ENCODE measurements at regions not wholly inside any gene's neighbourhood (a gene's known extent, or its start where the extent isn't known, plus 50 kb on each side); places are given as distances from the start of the nearest gene placed in this dataset.

GRCh38 chr4:4775493-4776004 is 83.9 kb upstream of the MSX1 start:
- no peak overlapping the region for H3K9ac ChIP-seq (ENCODE audit: low read depth, low read length)
- H3K9me3 ChIP-seq (ENCODE audit: control insufficient read depth, insufficient read depth, low read length), result no peaks in the 10 kb centered on the region
- H3K36me3 ChIP-seq (ENCODE audit: control insufficient read depth, insufficient read depth, low read length), result no peaks in the 10 kb centered on the region
- no peak overlapping the region for H3K4me3 ChIP-seq (ENCODE audit: low read depth, low read length)
- no peak overlapping the region for H3K27ac ChIP-seq (ENCODE audit: low read depth, low read length)
- no peaks in the 10 kb centered on the region for H3K4me1 ChIP-seq (ENCODE audit: control insufficient read depth, insufficient read depth, low read length)
- peaks cover 6% of the 10 kb centered on the region; the same call in 1 of the 2 replicates for H3K27me3 ChIP-seq (ENCODE audit: control insufficient read depth, insufficient read depth, low read length)

GRCh38 chr4:4772534-4772933 is 86.9 kb upstream of the MSX1 start:
- H3K4me3 ChIP-seq (ENCODE audit: low read depth, low read length), result no peak overlapping the region
- H3K27ac ChIP-seq (ENCODE audit: low read depth, low read length), result no peak overlapping the region
- H3K27me3 ChIP-seq (ENCODE audit: control insufficient read depth, insufficient read depth, low read length), result no peaks in the 10 kb centered on the region
- H3K9ac ChIP-seq (ENCODE audit: low read depth, low read length), result no peak overlapping the region
- H3K4me1 ChIP-seq (ENCODE audit: control insufficient read depth, insufficient read depth, low read length), result no peaks in the 10 kb centered on the region
- no peaks in the 10 kb centered on the region for H3K9me3 ChIP-seq (ENCODE audit: control insufficient read depth, insufficient read depth, low read length)
- no peaks in the 10 kb centered on the region for H3K36me3 ChIP-seq (ENCODE audit: control insufficient read depth, insufficient read depth, low read length)

- H3K27me3 ChIP-seq (ENCODE audit: control insufficient read depth, insufficient read depth, low read length), result no peaks in the 10 kb centered on the region
- H3K9me3 ChIP-seq (ENCODE audit: control insufficient read depth, insufficient read depth, low read length), result no peaks in the 10 kb centered on the region
- peaks cover 3% of the 10 kb centered on the region; the same call in 1 of the 2 replicates for H3K4me1 ChIP-seq (ENCODE audit: control insufficient read depth, insufficient read depth, low read length)
- no peaks in the 10 kb centered on the region for H3K36me3 ChIP-seq (ENCODE audit: control insufficient read depth, insufficient read depth, low read length)
- H3K4me3 ChIP-seq (ENCODE audit: low read depth, low read length), result no peak overlapping the region
- no peak overlapping the region for H3K9ac ChIP-seq (ENCODE audit: low read depth, low read length)
- no peak overlapping the region for H3K27ac ChIP-seq (ENCODE audit: low read depth, low read length)
Observed at GRCh38 chr4:4771160-4771559, 88.3 kb upstream of the MSX1 start.

- Histone ChIP-seq H3K27me3 (ENCODE audit: control insufficient read depth, insufficient read depth, low read length) (0 out of 2 replicates have a peak, but pooled peaks cover 2% of the 10 kb centered on the region), H3K9ac (ENCODE audit: low read depth, low read length) (no peak overlapping the region), H3K4me1 (ENCODE audit: control insufficient read depth, insufficient read depth, low read length) (peaks cover 5% of the 10 kb centered on the region; the same call in 1 of the 2 replicates), H3K9me3 (ENCODE audit: control insufficient read depth, insufficient read depth, low read length) (no peaks in the 10 kb centered on the region), H3K36me3 (ENCODE audit: control insufficient read depth, insufficient read depth, low read length) (no peaks in the 10 kb centered on the region), H3K4me3 (ENCODE audit: low read depth, low read length) (no peak overlapping the region), H3K27ac (ENCODE audit: low read depth, low read length) (no peak overlapping the region)
Observed at GRCh38 chr4:4770610-4771009, 88.9 kb upstream of the MSX1 start.

- Histone ChIP-seq H3K27me3 (ENCODE audit: control insufficient read depth, insufficient read depth, low read length) (peaks cover 12% of the 10 kb centered on the region), H3K36me3 (ENCODE audit: control insufficient read depth, insufficient read depth, low read length) (no peaks in the 10 kb centered on the region), H3K4me3 (ENCODE audit: low read depth, low read length) (no peak overlapping the region), H3K9me3 (ENCODE audit: control insufficient read depth, insufficient read depth, low read length) (no peaks in the 10 kb centered on the region), H3K27ac (ENCODE audit: low read depth, low read length) (no peak overlapping the region), H3K4me1 (ENCODE audit: control insufficient read depth, insufficient read depth, low read length) (peaks cover 30% of the 10 kb centered on the region), H3K9ac (ENCODE audit: low read depth, low read length) (no peak overlapping the region)
Observed at GRCh38 chr4:4766564-4766963, 92.9 kb upstream of the MSX1 start.

GRCh38 chr4:4765811-4766210 is 93.7 kb upstream of the MSX1 start:
- Histone ChIP-seq H3K27me3 (ENCODE audit: control insufficient read depth, insufficient read depth, low read length) (peaks cover 12% of the 10 kb centered on the region), H3K36me3 (ENCODE audit: control insufficient read depth, insufficient read depth, low read length) (no peaks in the 10 kb centered on the region), H3K4me1 (ENCODE audit: control insufficient read depth, insufficient read depth, low read length) (peaks cover 30% of the 10 kb centered on the region)

GRCh38 chr4:4764558-4764905 is 94.9 kb upstream of the MSX1 start:
- Histone ChIP-seq H3K36me3 (ENCODE audit: control insufficient read depth, insufficient read depth, low read length) (no peaks in the 10 kb centered on the region), H3K4me3 (ENCODE audit: low read depth, low read length) (no peak overlapping the region), H3K27me3 (ENCODE audit: control insufficient read depth, insufficient read depth, low read length) (peaks cover 18% of the 10 kb centered on the region), H3K27ac (ENCODE audit: low read depth, low read length) (no peak overlapping the region), H3K9me3 (ENCODE audit: control insufficient read depth, insufficient read depth, low read length) (no peaks in the 10 kb centered on the region), H3K9ac (ENCODE audit: low read depth, low read length) (no peak overlapping the region), H3K4me1 (ENCODE audit: control insufficient read depth, insufficient read depth, low read length) (peaks cover 30% of the 10 kb centered on the region)

More at GRCh38 chr4:4765811-4766210, 93.7 kb upstream of the MSX1 start:
- Histone ChIP-seq H3K9ac (ENCODE audit: low read depth, low read length) (no peak overlapping the region), H3K4me3 (ENCODE audit: low read depth, low read length) (no peak overlapping the region), H3K9me3 (ENCODE audit: control insufficient read depth, insufficient read depth, low read length) (no peaks in the 10 kb centered on the region), H3K27ac (ENCODE audit: low read depth, low read length) (no peak overlapping the region)

- no peak overlapping the region for H3K4me3 ChIP-seq (ENCODE audit: low read depth, low read length)
- peak overlapping the region; percentile 78 for H3K27ac ChIP-seq (ENCODE audit: low read depth, low read length)
- peaks cover 18% of the 10 kb centered on the region for H3K27me3 ChIP-seq (ENCODE audit: control insufficient read depth, insufficient read depth, low read length)
- no peaks in the 10 kb centered on the region for H3K9me3 ChIP-seq (ENCODE audit: control insufficient read depth, insufficient read depth, low read length)
- H3K4me1 ChIP-seq (ENCODE audit: control insufficient read depth, insufficient read depth, low read length), result peaks cover 30% of the 10 kb centered on the region
- no peak overlapping the region for H3K9ac ChIP-seq (ENCODE audit: low read depth, low read length)
- H3K36me3 ChIP-seq (ENCODE audit: control insufficient read depth, insufficient read depth, low read length), result no peaks in the 10 kb centered on the region
Observed at GRCh38 chr4:4763822-4764557, 95.5 kb upstream of the MSX1 start.

- Histone ChIP-seq H3K27ac (ENCODE audit: low read depth, low read length) (peak overlapping the region; percentile 78), H3K36me3 (ENCODE audit: control insufficient read depth, insufficient read depth, low read length) (no peaks in the 10 kb centered on the region), H3K9ac (ENCODE audit: low read depth, low read length) (no peak overlapping the region), H3K27me3 (ENCODE audit: control insufficient read depth, insufficient read depth, low read length) (peaks cover 18% of the 10 kb centered on the region), H3K9me3 (ENCODE audit: control insufficient read depth, insufficient read depth, low read length) (no peaks in the 10 kb centered on the region), H3K4me3 (ENCODE audit: low read depth, low read length) (0 out of 2 replicates have a peak overlapping the region, but pooled peaks have one; percentile 13), H3K4me1 (ENCODE audit: control insufficient read depth, insufficient read depth, low read length) (peaks cover 35% of the 10 kb centered on the region)
Observed at GRCh38 chr4:4762909-4763821, 96.3 kb upstream of the MSX1 start.

- no peaks in the 10 kb centered on the region for H3K9me3 ChIP-seq (ENCODE audit: control insufficient read depth, insufficient read depth, low read length)
- peak overlapping the region; percentile 78 for H3K27ac ChIP-seq (ENCODE audit: low read depth, low read length)
- H3K4me3 ChIP-seq (ENCODE audit: low read depth, low read length), result no peak overlapping the region
- peaks cover 35% of the 10 kb centered on the region for H3K4me1 ChIP-seq (ENCODE audit: control insufficient read depth, insufficient read depth, low read length)
- H3K36me3 ChIP-seq (ENCODE audit: control insufficient read depth, insufficient read depth, low read length), result no peaks in the 10 kb centered on the region
- no peak overlapping the region for H3K9ac ChIP-seq (ENCODE audit: low read depth, low read length)
- peaks cover 18% of the 10 kb centered on the region for H3K27me3 ChIP-seq (ENCODE audit: control insufficient read depth, insufficient read depth, low read length)
Observed at GRCh38 chr4:4762300-4762699, 97.2 kb upstream of the MSX1 start.

Data from HUES48 (cell line).